Hepatocyte (in vitro differentiated cells): ENCODE measurements at regions not wholly inside any gene's neighbourhood (a gene's known extent, or its start where the extent isn't known, plus 50 kb on each side); places are given as distances from the start of the nearest gene placed in this dataset.

ENCODE experiments used
- DNase-seq: peaks from one replicate; pipeline ENCODE4 v3.0.0-alpha.2; 2016; ENCODE audit warnings: low spot score
- H2AFZ ChIP-seq: fragments of 200-600 bp; sonication (generic); 2 replicates; pipeline ENCODE4 v1.6.0; 2016; ENCODE audit warnings: antibody characterized with exemption, mild to moderate bottlenecking
- H3K27ac ChIP-seq: fragments of 200-600 bp; sonication (generic); 2 replicates; pipeline ENCODE4 v1.5.1; 2016; ENCODE audit warnings: mild to moderate bottlenecking
- H3K27me3 ChIP-seq: fragments of 200-600 bp; sonication (generic); 2 replicates; pipeline ENCODE4 v1.6.1; 2016
- H3K36me3 ChIP-seq: fragments of 200-600 bp; sonication (generic); replicated peaks from 2 replicates; pipeline ENCODE4 v1.5.1; 2016; ENCODE audit warnings: low read depth; ENCODE audit not compliant: insufficient read depth
- H3K4me1 ChIP-seq: fragments of 200-600 bp; sonication (generic); 2 replicates; pipeline ENCODE4 v1.5.1; 2016; ENCODE audit warnings: mild to moderate bottlenecking, moderate library complexity; ENCODE audit not compliant: insufficient read depth
- H3K4me2 ChIP-seq: fragments of 200-600 bp; sonication (generic); 2 replicates; pipeline ENCODE4 v1.6.0; 2016
- H3K4me3 ChIP-seq: fragments of 200-600 bp; sonication (generic); 2 replicates; pipeline ENCODE4 v1.5.1; 2016; ENCODE audit warnings: mild to moderate bottlenecking
- H3K79me2 ChIP-seq: fragments of 200-600 bp; sonication (generic); 2 replicates; pipeline ENCODE4 v1.6.0; 2017; ENCODE audit warnings: mild to moderate bottlenecking
- H3K9me2 ChIP-seq: fragments of 200-600 bp; sonication (generic); replicated peaks from 2 replicates; pipeline ENCODE4 v1.6.0; 2017; ENCODE audit warnings: mild to moderate bottlenecking; ENCODE audit not compliant: insufficient read depth
- H3K9me3 ChIP-seq: fragments of 200-600 bp; sonication (generic); 2 replicates; pipeline ENCODE4 v1.5.1; 2016; ENCODE audit warnings: low read depth, mild to moderate bottlenecking
- H4K20me1 ChIP-seq: fragments of 200-600 bp; sonication (generic); 2 replicates; pipeline ENCODE4 v1.6.0; 2016; ENCODE audit warnings: mild to moderate bottlenecking; ENCODE audit not compliant: insufficient read depth, poor library complexity, severe bottlenecking
- CTCF ChIP-seq: fragments of 200-600 bp; sonication (generic); IDR thresholded peaks from 2 replicates; pipeline ENCODE4 v1.5.1; 2016; ENCODE audit warnings: antibody characterized with exemption, mild to moderate bottlenecking; ENCODE audit not compliant: poor library complexity
- EZH2 ChIP-seq: fragments of 200-600 bp; sonication (generic); IDR thresholded peaks from 2 replicates; pipeline ENCODE4 v1.6.1; 2016; ENCODE audit warnings: antibody characterized with exemption, mild to moderate bottlenecking, borderline replicate concordance
- EZH2phosphoT487 ChIP-seq: fragments of 200-600 bp; sonication (generic); IDR thresholded peaks from one replicate; pipeline ENCODE4 v1.6.1; 2018; ENCODE audit warnings: antibody characterized with exemption, mild to moderate bottlenecking, low read depth, moderate library complexity; ENCODE audit not compliant: unreplicated experiment, severe bottlenecking
- WGBS: methylation state at CpG from one replicate; pipeline ENCODE4 v1.1.6; 2016; ENCODE audit warnings: low lambda C conversion rate; ENCODE audit errors: missing lambda C conversion rate; 5-methylcytosine and 5-hydroxymethylcytosine counted together

GRCh38 chr11:44377121-44377520 is 67.2 kb upstream of the ALX4 start:
- Histone ChIP-seq H3K9me3 (no peaks in the 10 kb centered on the region), H3K4me2 (no peak overlapping the region), H3K9me2 (no peaks in the 10 kb centered on the region), H3K36me3 (no peaks in the 10 kb centered on the region), H3K27me3 (no peaks in the 10 kb centered on the region), H3K27ac (no peak overlapping the region), H3K4me1 (no peaks in the 10 kb centered on the region), H3K79me2 (no peaks in the 10 kb centered on the region), H2AFZ (no peak overlapping the region), H4K20me1 (no peaks in the 10 kb centered on the region), H3K4me3 (no peak overlapping the region)
- WGBS = 82% methylated on average over 2 of the region's 2 CpGs
- no peak for DNase-seq
- TF ChIP-seq CTCF (no peak), EZH2 (no peak), EZH2phosphoT487 (no peak)

GRCh38 chr11:44377914-44378321 is 68.0 kb upstream of the ALX4 start:
- TF ChIP-seq EZH2phosphoT487 (no peak), CTCF (no peak), EZH2 (no peak)
- Histone ChIP-seq H3K27me3 (no peaks in the 10 kb centered on the region), H3K4me3 (no peak overlapping the region), H4K20me1 (no peaks in the 10 kb centered on the region), H3K9me3 (no peaks in the 10 kb centered on the region), H3K27ac (no peak overlapping the region), H3K4me1 (no peaks in the 10 kb centered on the region), H3K4me2 (no peak overlapping the region), H3K79me2 (no peaks in the 10 kb centered on the region), H2AFZ (no peak overlapping the region), H3K36me3 (no peaks in the 10 kb centered on the region), H3K9me2 (no peaks in the 10 kb centered on the region)
- no peak for DNase-seq
- 88% methylated on average over 4 of the region's 4 CpGs for WGBS

- TF ChIP-seq CTCF (no peak), EZH2phosphoT487 (no peak), EZH2 (no peak)
- Histone ChIP-seq H3K4me2 (no peak overlapping the region), H3K9me3 (no peaks in the 10 kb centered on the region), H3K4me3 (no peak overlapping the region), H2AFZ (no peak overlapping the region), H3K79me2 (no peaks in the 10 kb centered on the region), H3K9me2 (no peaks in the 10 kb centered on the region), H3K36me3 (no peaks in the 10 kb centered on the region), H3K27me3 (no peaks in the 10 kb centered on the region), H3K4me1 (no peaks in the 10 kb centered on the region), H3K27ac (no peak overlapping the region), H4K20me1 (no peaks in the 10 kb centered on the region)
- DNase-seq = no peak
- WGBS = 87% methylated on average over 11 of the region's 11 CpGs
Observed at GRCh38 chr11:44379141-44380008, 69.4 kb upstream of the ALX4 start.

GRCh38 chr11:44380009-44380313 is 70.0 kb upstream of the ALX4 start:
- no peak for TF ChIP-seq EZH2phosphoT487
- Histone ChIP-seq H3K27me3 (no peaks in the 10 kb centered on the region), H3K4me2 (no peak overlapping the region), H3K27ac (no peak overlapping the region), H2AFZ (no peak overlapping the region), H4K20me1 (no peaks in the 10 kb centered on the region), H3K9me2 (no peaks in the 10 kb centered on the region), H3K79me2 (no peaks in the 10 kb centered on the region), H3K4me1 (no peaks in the 10 kb centered on the region), H3K9me3 (no peaks in the 10 kb centered on the region), H3K36me3 (no peaks in the 10 kb centered on the region), H3K4me3 (no peak overlapping the region)
- no peak for DNase-seq
- whole genome bisulfite sequencing = 90% methylated on average over 3 of the region's 3 CpGs
